ENCODE measurements at regions not wholly inside any gene's neighbourhood (a gene's known extent, or its start where the extent isn't known, plus 50 kb on each side); places are given as distances from the start of the nearest gene placed in this dataset.
"Not testable (repeated sequence)": the region's sequence is repeated elsewhere in the genome, so short reads cannot be mapped to it uniquely, and the experiment has no call there.

DNA sequence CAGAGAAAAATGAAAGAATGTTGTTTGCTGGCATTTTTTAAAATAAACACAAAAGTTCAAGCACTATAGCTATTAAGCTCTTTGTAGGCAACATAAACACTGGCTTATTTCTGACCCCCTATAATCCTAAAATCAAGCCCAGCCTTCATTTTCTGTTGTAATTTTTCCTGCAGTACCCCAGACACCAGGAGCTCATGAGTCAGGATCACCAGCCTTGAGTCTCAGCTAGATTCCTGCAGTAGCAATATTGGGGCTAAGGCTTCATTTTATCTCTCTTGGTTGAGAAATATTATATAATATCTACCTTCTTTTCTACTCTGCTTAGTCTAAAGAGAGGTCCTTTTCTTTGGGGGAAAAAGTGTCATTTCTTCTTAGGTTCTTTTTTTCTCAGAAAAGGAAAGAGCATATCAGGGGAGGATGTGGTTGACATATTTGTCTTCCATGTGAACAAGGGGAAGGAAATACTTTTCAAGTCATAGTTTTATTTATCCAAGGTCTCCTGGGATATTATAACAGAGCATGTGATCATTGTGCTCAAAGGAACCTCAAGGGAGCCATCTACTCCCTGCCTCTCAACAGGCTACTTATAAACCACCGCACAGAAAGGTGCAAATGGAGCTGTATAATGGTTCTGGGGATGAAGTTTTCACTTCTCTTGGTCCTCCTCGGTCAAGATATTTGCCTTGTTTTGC, 678.3 kb upstream of the NR3C2 start:
- DNase-seq = no peak

- DNase-seq = no peak
These were observed 674.6 kb upstream of the NR3C2 start for GRCh38 chr4:149116806-149117205.

GRCh38 chr4:149113804-149114430, 671.7 kb upstream of the NR3C2 start:
- DNase-seq = no peak

GRCh38 chr4:149112109-149112508, 669.9 kb upstream of the NR3C2 start:
- DNase-seq = no peak

DNA sequence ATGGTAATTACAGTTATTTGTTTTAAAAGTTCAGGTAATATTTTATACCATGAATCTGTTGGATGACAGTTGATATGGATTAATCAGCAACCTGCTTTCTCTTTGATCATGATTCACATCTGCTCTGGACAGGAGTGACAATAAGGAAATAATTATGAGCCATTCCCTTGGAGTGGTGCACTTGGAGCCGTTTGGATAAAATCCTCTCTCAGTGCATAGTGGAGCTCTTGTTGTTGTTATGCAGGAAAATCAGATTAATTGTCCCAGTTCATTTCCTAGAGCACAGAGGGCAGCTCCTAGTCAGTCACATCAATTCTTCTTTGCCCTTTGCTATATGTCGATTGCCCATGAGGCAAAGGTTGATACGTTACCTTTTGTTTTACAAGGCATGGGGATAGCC, 668.3 kb upstream of the NR3C2 start:
- DNase-seq = no peak

DNA sequence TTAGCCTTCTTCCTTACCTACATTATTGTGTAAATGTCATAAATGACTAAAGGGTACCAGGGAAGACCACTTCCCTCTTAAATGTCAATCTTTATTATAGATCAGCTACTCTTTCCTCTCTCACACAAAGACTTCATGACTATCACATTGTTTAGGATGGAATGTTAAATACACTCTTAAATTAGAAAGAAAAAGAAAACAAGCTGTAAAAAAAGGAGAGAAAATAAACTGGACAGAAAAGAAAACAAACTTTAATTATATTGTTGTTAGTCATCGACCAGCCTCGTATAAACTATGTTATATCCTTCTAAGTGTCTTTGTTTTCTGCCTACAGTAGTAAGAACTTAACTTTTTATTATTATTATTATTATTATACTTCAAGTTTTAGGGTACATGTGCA, 666.4 kb upstream of the NR3C2 start:
- no peak for DNase-seq

DNA sequence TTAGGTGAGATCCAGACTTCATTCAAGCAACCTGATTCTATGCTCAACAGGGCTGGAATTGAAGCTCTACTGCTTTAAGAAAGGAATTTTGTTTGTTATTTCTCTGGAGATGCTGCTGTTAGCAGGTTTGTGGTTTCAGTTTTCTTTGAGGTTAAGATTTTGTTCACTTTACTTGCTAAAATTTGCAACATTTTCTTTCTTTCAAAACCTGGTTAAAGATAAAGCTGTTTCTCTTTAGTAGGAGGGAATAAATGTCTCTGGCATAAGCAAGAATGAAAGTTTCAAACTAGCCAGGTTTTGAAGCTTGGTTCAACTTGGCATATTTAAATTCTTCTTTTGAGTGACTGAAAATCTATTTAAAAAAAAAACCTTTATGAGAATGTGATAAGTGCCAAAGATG, 660.6 kb upstream of the NR3C2 start:
- DNase-seq = no peak

GRCh38 chr4:149101649-149102048, 659.4 kb upstream of the NR3C2 start:
- no peak for DNase-seq

DNA sequence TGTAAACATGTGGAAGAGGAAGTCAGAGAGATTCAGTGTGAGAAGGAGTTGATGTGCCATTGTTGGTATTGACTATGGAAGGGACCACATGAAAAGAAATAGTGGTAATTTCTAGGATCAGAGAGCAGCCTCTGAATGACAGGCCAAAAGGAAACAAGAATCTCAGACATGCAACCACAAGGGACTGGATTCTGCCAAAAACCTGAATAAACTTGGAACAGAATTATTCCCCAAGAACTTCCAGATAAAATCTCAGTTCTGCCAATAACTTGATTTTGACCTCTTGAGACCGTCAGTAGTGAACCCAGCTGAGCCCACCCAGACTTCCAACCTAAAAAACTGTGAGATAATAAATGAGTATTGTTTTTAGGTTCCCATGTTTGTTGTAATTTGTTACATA, 653.6 kb upstream of the NR3C2 start:
- DNase-seq = no peak

DNA sequence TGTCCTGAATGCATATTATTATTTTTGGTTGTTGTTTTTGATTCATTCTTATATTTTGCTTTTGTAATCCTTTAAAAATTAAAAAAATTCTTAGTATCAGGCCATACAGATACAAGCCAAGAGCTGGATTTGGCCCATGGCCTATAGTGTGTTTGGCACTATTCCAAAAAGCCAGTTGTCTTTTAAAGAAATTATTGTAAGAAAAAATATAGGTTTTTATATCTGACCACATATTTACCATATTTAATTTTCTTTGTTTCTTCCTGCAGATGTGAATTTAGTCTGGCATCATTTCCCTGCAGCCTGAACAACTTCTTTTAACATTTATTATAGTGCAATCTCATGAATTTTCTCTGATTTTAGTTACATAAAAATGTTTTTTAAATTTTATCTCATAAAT, 652.8 kb upstream of the NR3C2 start:
- no peak for DNase-seq

DNA sequence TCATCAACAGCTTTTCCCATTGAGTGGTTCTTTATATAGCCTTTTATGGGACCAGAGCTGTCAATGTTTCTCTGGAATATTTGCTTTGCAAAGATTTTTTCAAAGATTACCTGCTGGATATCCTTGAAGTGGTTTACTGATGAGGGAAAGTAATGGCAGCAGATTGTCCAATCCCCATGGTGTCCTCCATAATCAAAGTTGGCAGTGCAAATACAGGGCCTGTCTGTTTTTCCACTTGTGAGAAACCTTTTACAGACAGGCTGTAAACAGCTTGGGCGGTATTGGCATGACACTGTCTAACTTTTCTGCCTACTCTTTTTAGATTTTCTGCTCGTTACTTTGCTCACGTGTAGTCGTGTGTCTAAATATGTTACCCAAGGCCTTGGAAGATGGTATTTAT, 641.9 kb upstream of the NR3C2 start:
- no peak for DNase-seq

DNA sequence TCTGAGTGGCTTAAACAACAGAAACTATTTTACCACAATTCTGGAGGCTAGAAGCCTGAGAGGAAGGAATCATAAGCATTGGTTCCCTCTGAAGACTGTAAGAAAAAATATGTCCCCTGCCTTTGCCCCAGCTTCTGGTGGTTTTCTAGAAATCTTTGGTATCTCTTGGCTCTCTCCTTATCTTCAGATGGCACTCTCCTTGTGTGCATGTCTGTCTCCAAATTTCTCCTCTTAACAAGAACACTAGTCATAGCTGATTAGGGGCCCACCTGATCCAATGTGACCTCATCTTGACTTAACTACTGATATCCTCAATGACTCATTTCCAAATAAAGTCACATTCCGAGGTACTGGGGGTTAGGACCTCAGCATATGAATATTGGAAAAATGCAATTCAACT, 635.0 kb upstream of the NR3C2 start:
- no peak for DNase-seq

DNA sequence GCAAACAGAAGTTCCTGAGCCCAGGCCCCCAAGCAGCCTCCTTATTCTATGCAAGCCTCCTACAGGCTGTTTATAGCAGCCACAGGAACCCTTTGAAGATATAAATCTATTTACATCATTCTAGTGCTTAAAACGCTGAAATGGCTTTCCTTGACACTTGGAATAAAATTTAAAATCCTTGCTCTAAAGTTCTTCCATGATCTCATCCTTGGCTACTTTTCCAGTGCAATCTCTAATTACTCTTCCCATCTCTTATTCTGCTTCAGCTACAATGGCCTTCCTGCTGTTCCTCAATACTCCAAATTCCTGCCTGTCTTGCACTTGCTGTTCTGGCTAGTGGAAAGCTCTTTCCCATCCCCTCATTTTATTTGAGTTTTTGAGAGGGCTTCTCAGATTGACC, 634.2 kb upstream of the NR3C2 start:
- no peak for DNase-seq

GRCh38 chr4:149072384-149072783, 630.2 kb upstream of the NR3C2 start:
- no peak for DNase-seq

GRCh38 chr4:149065753-149066152, 623.5 kb upstream of the NR3C2 start:
- DNase-seq = no peak

DNA sequence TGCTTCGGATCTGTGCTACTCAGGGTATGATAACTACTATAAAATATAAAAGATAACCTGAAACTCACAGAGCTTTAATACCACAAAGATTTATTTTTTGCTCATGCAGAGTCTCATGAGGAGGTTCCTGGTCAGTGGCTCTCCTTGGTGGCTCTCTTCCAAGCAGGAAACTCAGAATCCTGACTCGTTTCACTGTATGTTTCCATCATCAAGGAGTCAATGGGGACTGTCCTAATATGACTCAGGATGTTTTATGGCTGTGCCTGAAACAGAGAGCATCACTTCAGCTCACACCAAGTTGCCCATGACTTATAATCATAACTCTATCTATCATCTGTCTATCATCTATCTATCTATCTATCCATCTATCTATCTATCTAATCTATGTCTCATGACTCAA, 620.8 kb upstream of the NR3C2 start:
- DNase-seq = no peak

DNA sequence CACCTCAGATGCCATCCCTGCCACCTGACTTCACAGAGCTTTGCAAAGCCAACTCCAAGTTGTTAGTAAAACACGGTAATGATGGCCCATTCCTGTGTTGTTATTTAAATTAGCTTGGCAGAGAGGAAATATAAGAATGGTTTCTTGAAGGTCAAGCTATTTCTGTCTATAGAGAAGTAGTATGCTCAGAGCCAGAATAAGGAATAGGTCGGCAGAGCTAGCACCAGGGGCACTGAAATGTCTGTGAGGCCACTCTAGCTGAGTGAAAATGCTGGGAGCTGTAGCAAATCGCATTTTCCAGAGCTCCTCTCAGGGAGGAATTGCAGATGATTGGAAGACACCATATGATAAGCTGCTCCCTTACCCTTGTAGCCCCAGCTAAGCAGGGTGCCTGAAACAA, 615.4 kb upstream of the NR3C2 start:
- no peak for DNase-seq

DNA sequence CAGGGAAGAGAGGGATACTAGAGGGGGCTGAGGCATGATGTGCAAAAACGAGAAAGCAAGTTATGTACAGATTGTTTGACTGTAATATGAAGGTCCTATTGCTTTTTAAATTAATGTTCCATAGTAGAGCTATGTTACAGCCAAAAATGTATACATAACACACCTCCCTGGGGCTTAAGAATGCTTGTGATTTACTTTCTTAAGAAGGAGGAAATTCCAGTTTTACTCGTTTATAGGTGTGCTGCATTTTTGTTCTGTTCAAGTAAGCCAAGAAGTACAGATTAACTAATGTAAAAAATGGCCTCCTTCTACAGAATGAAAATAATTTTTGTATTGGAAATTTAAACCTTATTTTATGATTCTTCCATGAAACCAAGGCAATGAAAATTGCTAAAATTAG, 614.4 kb upstream of the NR3C2 start:
- no peak for DNase-seq

GRCh38 chr4:149055624-149056023, 613.4 kb upstream of the NR3C2 start:
- DNase-seq = no peak

GRCh38 chr4:149050840-149051239, 608.6 kb upstream of the NR3C2 start:
- DNase-seq = no peak

- no peak for DNase-seq
These were observed 606.4 kb upstream of the NR3C2 start for GRCh38 chr4:149048451-149049143.

DNA sequence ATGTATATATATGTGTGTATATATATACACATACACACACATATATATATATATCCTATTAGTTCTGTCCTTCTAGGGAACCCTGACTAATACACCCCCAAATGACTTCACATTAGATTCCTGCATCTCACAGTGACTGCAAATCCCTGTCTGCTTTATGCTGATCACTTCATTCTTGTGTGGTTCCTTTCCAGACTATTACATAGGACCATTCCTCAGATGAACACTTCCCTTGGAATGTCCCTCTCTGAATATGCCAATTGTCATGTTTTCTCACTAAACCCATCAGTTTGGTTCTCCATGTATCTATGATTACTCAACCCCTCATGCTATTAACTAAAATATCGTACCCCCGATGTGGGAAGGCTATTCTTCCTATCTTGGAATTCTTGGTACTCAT, 605.2 kb upstream of the NR3C2 start:
- DNase-seq = no peak

GRCh38 chr4:149045731-149046130, 603.5 kb upstream of the NR3C2 start:
- DNase-seq = no peak

GRCh38 chr4:149039786-149040185, 597.6 kb upstream of the NR3C2 start:
- DNase-seq = not testable (repeated sequence)

DNA sequence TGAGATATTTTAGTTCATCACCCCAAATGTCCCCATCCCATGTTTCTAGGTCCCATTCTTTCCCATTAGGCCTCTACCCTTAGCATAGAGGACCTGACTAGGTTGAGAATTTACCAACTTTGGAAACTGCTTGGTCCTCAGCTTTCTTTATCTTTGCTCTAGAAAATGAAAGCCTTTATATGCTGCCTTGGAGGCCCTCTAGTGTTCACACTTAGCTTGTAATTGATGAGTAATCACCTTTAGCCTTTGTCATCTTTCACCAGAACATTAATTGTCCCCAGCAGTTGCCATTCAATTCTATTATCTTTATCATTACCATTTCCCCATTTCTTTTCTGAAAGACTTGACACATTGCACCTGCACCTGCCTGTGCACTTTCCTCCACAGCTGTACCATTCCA, 589.2 kb upstream of the NR3C2 start:
- no peak for DNase-seq

Measured in suppressor macrophage treated with lipopolysaccharide for 1 hour (primary cell).